ENCODE measurements at regions not wholly inside any gene's neighbourhood (a gene's known extent, or its start where the extent isn't known, plus 50 kb on each side); places are given as distances from the start of the nearest gene placed in this dataset.

- Mint-ChIP-seq H3K4me3 (no peak overlapping the region), H3K36me3 (ENCODE audit: low read depth) (no peaks in the 10 kb centered on the region), H3K4me1 (ENCODE audit: low read depth) (no peaks in the 10 kb centered on the region), H3K27me3 (ENCODE audit: low read depth) (no peaks in the 10 kb centered on the region), H3K9me3 (peaks cover 3% of the 10 kb centered on the region), H3K27ac (no peak overlapping the region)
- no peak for DNase-seq (ENCODE audit: low spot score)
These were observed 1071.8 kb downstream of the MAT2B start for GRCh38 chr5:164577201-164577600.

GRCh38 chr5:164577742-164578141, 1072.3 kb downstream of the MAT2B start:
- DNase-seq (ENCODE audit: low spot score) = no peak
- no peaks in the 10 kb centered on the region for H3K36me3 Mint-ChIP-seq (ENCODE audit: low read depth)

GRCh38 chr5:164578401-164578800, 1073.0 kb downstream of the MAT2B start:
- H3K4me1 Mint-ChIP-seq (ENCODE audit: low read depth) = no peaks in the 10 kb centered on the region
- DNase-seq (ENCODE audit: low spot score) = no peak
- no peak overlapping the region for H3K27ac Mint-ChIP-seq
- no peaks in the 10 kb centered on the region for H3K27me3 Mint-ChIP-seq (ENCODE audit: low read depth)
- no peak overlapping the region for H3K4me3 Mint-ChIP-seq
- no peaks in the 10 kb centered on the region for H3K36me3 Mint-ChIP-seq (ENCODE audit: low read depth)
- peaks cover 3% of the 10 kb centered on the region for H3K9me3 Mint-ChIP-seq

More at GRCh38 chr5:164577742-164578141, 1072.3 kb downstream of the MAT2B start:
- Mint-ChIP-seq H3K4me1 (ENCODE audit: low read depth) (no peaks in the 10 kb centered on the region), H3K27me3 (ENCODE audit: low read depth) (no peaks in the 10 kb centered on the region), H3K27ac (no peak overlapping the region), H3K4me3 (no peak overlapping the region), H3K9me3 (peaks cover 3% of the 10 kb centered on the region)

GRCh38 chr5:164578911-164579310, 1073.5 kb downstream of the MAT2B start:
- H3K27ac Mint-ChIP-seq = no peak overlapping the region
- H3K27me3 Mint-ChIP-seq (ENCODE audit: low read depth) = no peaks in the 10 kb centered on the region
- H3K4me3 Mint-ChIP-seq = no peak overlapping the region
- peaks cover 3% of the 10 kb centered on the region for H3K9me3 Mint-ChIP-seq
- no peak for DNase-seq (ENCODE audit: low spot score)
- no peaks in the 10 kb centered on the region for H3K4me1 Mint-ChIP-seq (ENCODE audit: low read depth)
- H3K36me3 Mint-ChIP-seq (ENCODE audit: low read depth) = no peaks in the 10 kb centered on the region

GRCh38 chr5:164580155-164580554, 1074.7 kb downstream of the MAT2B start:
- Mint-ChIP-seq H3K9me3 (peaks cover 3% of the 10 kb centered on the region), H3K36me3 (ENCODE audit: low read depth) (no peaks in the 10 kb centered on the region), H3K27me3 (ENCODE audit: low read depth) (no peaks in the 10 kb centered on the region), H3K4me1 (ENCODE audit: low read depth) (no peaks in the 10 kb centered on the region), H3K4me3 (no peak overlapping the region), H3K27ac (no peak overlapping the region)
- DNase-seq (ENCODE audit: low spot score) = no peak

- Mint-ChIP-seq H3K9me3 (peaks cover 8% of the 10 kb centered on the region), H3K36me3 (ENCODE audit: low read depth) (no peaks in the 10 kb centered on the region), H3K4me3 (no peak overlapping the region), H3K4me1 (ENCODE audit: low read depth) (no peaks in the 10 kb centered on the region), H3K27me3 (ENCODE audit: low read depth) (no peaks in the 10 kb centered on the region), H3K27ac (no peak overlapping the region)
- DNase-seq (ENCODE audit: low spot score) = no peak
These were observed 1076.5 kb downstream of the MAT2B start for GRCh38 chr5:164581889-164582288.

GRCh38 chr5:164593982-164594381, 1088.6 kb downstream of the MAT2B start:
- H3K4me1 Mint-ChIP-seq (ENCODE audit: low read depth) = no peaks in the 10 kb centered on the region
- no peaks in the 10 kb centered on the region for H3K27me3 Mint-ChIP-seq (ENCODE audit: low read depth)
- no peak for DNase-seq (ENCODE audit: low spot score)
- H3K36me3 Mint-ChIP-seq (ENCODE audit: low read depth) = no peaks in the 10 kb centered on the region
- no peak overlapping the region for H3K4me3 Mint-ChIP-seq
- peaks cover 12% of the 10 kb centered on the region for H3K9me3 Mint-ChIP-seq
- H3K27ac Mint-ChIP-seq = no peak overlapping the region

GRCh38 chr5:164597293-164597900, 1092.0 kb downstream of the MAT2B start:
- Mint-ChIP-seq H3K27ac (no peak overlapping the region), H3K36me3 (ENCODE audit: low read depth) (no peaks in the 10 kb centered on the region), H3K9me3 (peaks cover 20% of the 10 kb centered on the region), H3K4me1 (ENCODE audit: low read depth) (no peaks in the 10 kb centered on the region), H3K27me3 (ENCODE audit: low read depth) (no peaks in the 10 kb centered on the region), H3K4me3 (no peak overlapping the region)
- no peak for DNase-seq (ENCODE audit: low spot score)

GRCh38 chr5:164600274-164600673, 1094.9 kb downstream of the MAT2B start:
- Mint-ChIP-seq H3K4me3 (no peak overlapping the region), H3K9me3 (peaks cover 27% of the 10 kb centered on the region), H3K4me1 (ENCODE audit: low read depth) (no peaks in the 10 kb centered on the region), H3K36me3 (ENCODE audit: low read depth) (no peaks in the 10 kb centered on the region), H3K27me3 (ENCODE audit: low read depth) (no peaks in the 10 kb centered on the region), H3K27ac (no peak overlapping the region)
- no peak for DNase-seq (ENCODE audit: low spot score)

GRCh38 chr5:164600929-164601535, 1095.6 kb downstream of the MAT2B start:
- Mint-ChIP-seq H3K4me1 (ENCODE audit: low read depth) (no peaks in the 10 kb centered on the region), H3K4me3 (no peak overlapping the region), H3K9me3 (peaks cover 32% of the 10 kb centered on the region)

GRCh38 chr5:164608507-164608906, 1103.1 kb downstream of the MAT2B start:
- no peaks in the 10 kb centered on the region for H3K27me3 Mint-ChIP-seq (ENCODE audit: low read depth)
- no peak overlapping the region for H3K27ac Mint-ChIP-seq
- H3K36me3 Mint-ChIP-seq (ENCODE audit: low read depth) = no peaks in the 10 kb centered on the region
- H3K4me3 Mint-ChIP-seq = no peak overlapping the region
- no peak for DNase-seq (ENCODE audit: low spot score)
- no peaks in the 10 kb centered on the region for H3K4me1 Mint-ChIP-seq (ENCODE audit: low read depth)
- H3K9me3 Mint-ChIP-seq = peaks cover 22% of the 10 kb centered on the region

More at GRCh38 chr5:164600929-164601535, 1095.6 kb downstream of the MAT2B start:
- H3K27me3 Mint-ChIP-seq (ENCODE audit: low read depth) = no peaks in the 10 kb centered on the region
- DNase-seq (ENCODE audit: low spot score) = no peak
- H3K27ac Mint-ChIP-seq = no peak overlapping the region
- no peaks in the 10 kb centered on the region for H3K36me3 Mint-ChIP-seq (ENCODE audit: low read depth)

GRCh38 chr5:164610374-164610773, 1105.0 kb downstream of the MAT2B start:
- Mint-ChIP-seq H3K27me3 (ENCODE audit: low read depth) (no peaks in the 10 kb centered on the region), H3K4me3 (no peak overlapping the region), H3K27ac (no peak overlapping the region), H3K36me3 (ENCODE audit: low read depth) (no peaks in the 10 kb centered on the region), H3K9me3 (peaks cover 17% of the 10 kb centered on the region), H3K4me1 (ENCODE audit: low read depth) (no peaks in the 10 kb centered on the region)
- DNase-seq (ENCODE audit: low spot score) = no peak

- H3K4me3 Mint-ChIP-seq = no peak overlapping the region
- no peaks in the 10 kb centered on the region for H3K36me3 Mint-ChIP-seq (ENCODE audit: low read depth)
- no peaks in the 10 kb centered on the region for H3K4me1 Mint-ChIP-seq (ENCODE audit: low read depth)
- H3K27ac Mint-ChIP-seq = no peak overlapping the region
- no peak for DNase-seq (ENCODE audit: low spot score)
- no peaks in the 10 kb centered on the region for H3K9me3 Mint-ChIP-seq
- H3K27me3 Mint-ChIP-seq (ENCODE audit: low read depth) = no peaks in the 10 kb centered on the region
These were observed 1109.3 kb downstream of the MAT2B start for GRCh38 chr5:164614707-164615106.

- Mint-ChIP-seq H3K36me3 (ENCODE audit: low read depth) (no peaks in the 10 kb centered on the region), H3K4me3 (no peak overlapping the region), H3K27me3 (ENCODE audit: low read depth) (no peaks in the 10 kb centered on the region), H3K27ac (no peak overlapping the region), H3K9me3 (peaks cover 8% of the 10 kb centered on the region), H3K4me1 (ENCODE audit: low read depth) (no peaks in the 10 kb centered on the region)
- no peak for DNase-seq (ENCODE audit: low spot score)
These were observed 1111.9 kb downstream of the MAT2B start for GRCh38 chr5:164617290-164617689.

- no peaks in the 10 kb centered on the region for H3K36me3 Mint-ChIP-seq (ENCODE audit: low read depth)
- H3K27me3 Mint-ChIP-seq (ENCODE audit: low read depth) = no peaks in the 10 kb centered on the region
- DNase-seq (ENCODE audit: low spot score) = no peak
- peaks cover 8% of the 10 kb centered on the region for H3K9me3 Mint-ChIP-seq
- no peak overlapping the region for H3K27ac Mint-ChIP-seq
- H3K4me3 Mint-ChIP-seq = no peak overlapping the region
- H3K4me1 Mint-ChIP-seq (ENCODE audit: low read depth) = no peaks in the 10 kb centered on the region
These were observed 1121.6 kb downstream of the MAT2B start for GRCh38 chr5:164627021-164627420.
